GM12878 (cell line): ENCODE measurements at regions not wholly inside any gene's neighbourhood (a gene's known extent, or its start where the extent isn't known, plus 50 kb on each side); places are given as distances from the start of the nearest gene placed in this dataset.

Experiments
- ATAC-seq: fragments of 200-7000 bp; cut with Tn5 transposase; 3 replicates; pipeline ENCODE4 v1.9.1; 2020; ENCODE audit warnings: mild to moderate bottlenecking, moderate library complexity
- BruUV-seq: library from RNA; stranded (reverse); fragments of 400-500 nt; replicated peaks from 2 replicates; lab custom pipeline; 2021; lab: Mats Ljungman, UMichigan
- CTCF ChIA-PET: fragments of 300-600 bp; sonication (Branson Sonifier 250); formaldehyde crosslinking; extraction: SDS; loops from one replicate; lab custom pipeline; 2021; ENCODE audit warnings: inconsistent platforms; lab: Yijun Ruan, JAX
- POLR2A ChIA-PET: fragments of 350-600 bp; formaldehyde crosslinking; extraction: SDS; loops from one replicate; lab custom pipeline; 2021; ENCODE audit warnings: inconsistent platforms; lab: Charles Lee
- RAD21 ChIA-PET: fragments of 300-600 bp; sonication (Branson Sonifier 250); formaldehyde crosslinking; loops from one replicate; lab custom pipeline; 2023; ENCODE audit warnings: antibody characterized with exemption; ENCODE audit not compliant: unreplicated experiment; lab: Charles Lee
- SMC1A ChIA-PET: fragments of 300-600 bp; sonication (Branson Sonifier 250); formaldehyde crosslinking; loops from one replicate; lab custom pipeline; 2023; ENCODE audit not compliant: unreplicated experiment, uncharacterized antibody; lab: Charles Lee
- DNase-seq: peaks from one replicate; pipeline ENCODE4 v3.0.0-alpha.2; 2011; ENCODE audit warnings: low read depth, low spot score
- FAIRE-seq: peaks from 3 replicates; lab custom pipeline; 2011; peaks lifted over from hg19 to GRCh38; lab: Jason Lieb, UNC
- H2AFZ ChIP-seq: 2 replicates; pipeline ENCODE4 v1.6.0; 2011; ENCODE audit warnings: low read depth, low read length, control low read depth; ENCODE audit not compliant: control insufficient read depth
- H3K27ac ChIP-seq: 2 replicates; pipeline ENCODE4 v1.5.1; 2011; ENCODE audit warnings: control low read depth; ENCODE audit not compliant: control insufficient read depth, insufficient read depth
- H3K27me3 ChIP-seq, 2 experiments: replicated peaks in 1 of 2; 2 replicates each; pipeline versions ENCODE4 v1.6.0 to v1.6.1; 2011; ENCODE audit warnings: low read length in 1 of 2; ENCODE audit not compliant: control insufficient read depth in 2 of 2, insufficient read depth in 2 of 2
- H3K36me3 ChIP-seq, 2 experiments: 2 replicates each; pipeline ENCODE4 v1.5.1; 2011; ENCODE audit warnings: low read length in 1 of 2; ENCODE audit not compliant: control insufficient read depth in 2 of 2, insufficient read depth in 2 of 2
- H3K4me1 ChIP-seq: 2 replicates; pipeline ENCODE4 v1.6.1; 2011; ENCODE audit warnings: mild to moderate bottlenecking, low read length, moderate library complexity, mixed read lengths; ENCODE audit not compliant: control insufficient read depth, insufficient read depth
- H3K4me2 ChIP-seq: 2 replicates; pipeline ENCODE4 v1.6.0; 2011; ENCODE audit warnings: control low read depth; ENCODE audit not compliant: control insufficient read depth, insufficient read depth
- H3K4me3 ChIP-seq: fragments of 200-600 bp; sonication (generic); 2 replicates; pipeline ENCODE4 v1.5.1; 2016
- H3K79me2 ChIP-seq: 2 replicates; pipeline ENCODE4 v1.6.0; 2011; ENCODE audit warnings: low read length; ENCODE audit not compliant: control insufficient read depth, insufficient read depth
- H3K9ac ChIP-seq: 2 replicates; pipeline ENCODE4 v1.8.0; 2011; ENCODE audit warnings: low read length, control low read depth, mixed read lengths; ENCODE audit not compliant: control insufficient read depth, insufficient read depth
- H3K9me3 ChIP-seq: replicated peaks from 3 replicates; pipeline ENCODE4 v1.5.1; 2011; ENCODE audit warnings: mild to moderate bottlenecking, low read length; ENCODE audit not compliant: control insufficient read depth, insufficient read depth
- H4K20me1 ChIP-seq: 2 replicates; pipeline ENCODE4 v1.6.0; 2011; ENCODE audit not compliant: control insufficient read depth, insufficient read depth
- CBFB ChIP-seq: IDR thresholded peaks from 2 replicates; pipeline ENCODE4 v1.6.1; 2016; ENCODE audit warnings: antibody characterized with exemption, low read depth
- FOS ChIP-seq: IDR thresholded peaks from 3 replicates; pipeline ENCODE4 v1.6.1; 2011; ENCODE audit warnings: borderline replicate concordance; ENCODE audit not compliant: insufficient read length; ENCODE audit errors: extremely low read depth
- FOXM1 ChIP-seq: IDR thresholded peaks from 2 replicates; pipeline ENCODE4 v1.6.1; 2012; ENCODE audit warnings: low read depth, mild to moderate bottlenecking, inconsistent platforms, low read length, moderate library complexity
- HDGF ChIP-seq: fragments of 450-650 bp; IDR thresholded peaks from 2 replicates; pipeline ENCODE4 v1.6.1; 2016; ENCODE audit warnings: antibody characterized with exemption
- IRF3 ChIP-seq: fragments of 450-650 bp; IDR thresholded peaks from 2 replicates; pipeline ENCODE4 v1.6.1; 2014; ENCODE audit warnings: mild to moderate bottlenecking
- IRF4 ChIP-seq: IDR thresholded peaks from 2 replicates; pipeline ENCODE4 v1.6.1; 2011; ENCODE audit warnings: low read depth, low read length
- MEF2B ChIP-seq: fragments of 450-650 bp; IDR thresholded peaks from 2 replicates; pipeline ENCODE4 v1.6.1; 2018; ENCODE audit warnings: mild to moderate bottlenecking, moderate library complexity; ENCODE audit not compliant: partially characterized antibody, poor library complexity, severe bottlenecking
- MTA3 ChIP-seq: IDR thresholded peaks from 2 replicates; pipeline ENCODE4 v1.6.1; 2012; ENCODE audit warnings: low read length, inconsistent platforms, borderline replicate concordance
- MYC ChIP-seq: IDR thresholded peaks from 2 replicates; pipeline ENCODE4 v1.6.1; 2011; ENCODE audit warnings: mild to moderate bottlenecking, low read length, moderate library complexity, inconsistent platforms; ENCODE audit not compliant: insufficient read depth, insufficient replicate concordance, insufficient read length, severe bottlenecking
- NR2C1 ChIP-seq: fragments of 450-650 bp; IDR thresholded peaks from 2 replicates; pipeline ENCODE4 v1.6.1; 2017; ENCODE audit warnings: antibody characterized with exemption, mild to moderate bottlenecking, moderate library complexity
- RB1 ChIP-seq: fragments of 450-650 bp; formaldehyde crosslinking; IDR thresholded peaks from 2 replicates; pipeline ENCODE4 v1.6.1; 2017; ENCODE audit warnings: mild to moderate bottlenecking, borderline replicate concordance
- WRNIP1 ChIP-seq: IDR thresholded peaks from 2 replicates; pipeline ENCODE4 v1.6.1; 2011; ENCODE audit warnings: low read depth, low read length, improper control_type of control experiment, borderline replicate concordance
- ZNF24 ChIP-seq: fragments of 450-650 bp; IDR thresholded peaks from 2 replicates; pipeline ENCODE4 v1.6.1; 2017; ENCODE audit warnings: antibody characterized with exemption, mild to moderate bottlenecking
- ZNF274 ChIP-seq: IDR thresholded peaks from one replicate; pipeline ENCODE4 v1.8.0; 2011; ENCODE audit not compliant: insufficient read length, insufficient read depth
- WGBS: methylation state at CpG from one replicate; pipeline ENCODE4 v1.1.6; 2016; ENCODE audit warnings: low lambda C conversion rate; ENCODE audit not compliant: insufficient replicate concordance, insufficient coverage; ENCODE audit errors: missing lambda C conversion rate; 5-methylcytosine and 5-hydroxymethylcytosine counted together
- in situ Hi-C: fragments of 300-500 bp; cut with MboI; formaldehyde crosslinking; loops from 9 replicates; pipeline ENCODE4 v1.14.3; 2018; ENCODE audit warnings: mixed read lengths
- intact Hi-C: fragments of 100-400 bp; cut with micrococcal nuclease; formaldehyde crosslinking; loops from one replicate; pipeline ENCODE4 v1.14.2; 2022; ENCODE audit not compliant: unreplicated experiment
- TF ChIP-seq, protein P1 (sequence below): fragments of 450-650 bp; formaldehyde crosslinking; IDR thresholded peaks from 2 replicates; pipeline ENCODE4 v1.4.0; 2022; ENCODE audit warnings: mild to moderate bottlenecking, moderate library complexity
- TF ChIP-seq, protein P2 (sequence below): fragments of 450-650 bp; formaldehyde crosslinking; IDR thresholded peaks from 2 replicates; pipeline ENCODE4 v1.4.0; 2020; ENCODE audit warnings: mild to moderate bottlenecking, moderate library complexity

GRCh38 chr2:144975881-144976280 is 456.0 kb upstream of the ZEB2 start (continued):
- TF ChIP-seq MYC (no peak), RB1 (no peak), WRNIP1 (no peak), NR2C1 (no peak), MTA3 (no peak), MEF2B (no peak), CBFB (no peak), HDGF (no peak), ZNF24 (no peak), FOS (no peak)
- TF ChIP-seq, protein P1, sequence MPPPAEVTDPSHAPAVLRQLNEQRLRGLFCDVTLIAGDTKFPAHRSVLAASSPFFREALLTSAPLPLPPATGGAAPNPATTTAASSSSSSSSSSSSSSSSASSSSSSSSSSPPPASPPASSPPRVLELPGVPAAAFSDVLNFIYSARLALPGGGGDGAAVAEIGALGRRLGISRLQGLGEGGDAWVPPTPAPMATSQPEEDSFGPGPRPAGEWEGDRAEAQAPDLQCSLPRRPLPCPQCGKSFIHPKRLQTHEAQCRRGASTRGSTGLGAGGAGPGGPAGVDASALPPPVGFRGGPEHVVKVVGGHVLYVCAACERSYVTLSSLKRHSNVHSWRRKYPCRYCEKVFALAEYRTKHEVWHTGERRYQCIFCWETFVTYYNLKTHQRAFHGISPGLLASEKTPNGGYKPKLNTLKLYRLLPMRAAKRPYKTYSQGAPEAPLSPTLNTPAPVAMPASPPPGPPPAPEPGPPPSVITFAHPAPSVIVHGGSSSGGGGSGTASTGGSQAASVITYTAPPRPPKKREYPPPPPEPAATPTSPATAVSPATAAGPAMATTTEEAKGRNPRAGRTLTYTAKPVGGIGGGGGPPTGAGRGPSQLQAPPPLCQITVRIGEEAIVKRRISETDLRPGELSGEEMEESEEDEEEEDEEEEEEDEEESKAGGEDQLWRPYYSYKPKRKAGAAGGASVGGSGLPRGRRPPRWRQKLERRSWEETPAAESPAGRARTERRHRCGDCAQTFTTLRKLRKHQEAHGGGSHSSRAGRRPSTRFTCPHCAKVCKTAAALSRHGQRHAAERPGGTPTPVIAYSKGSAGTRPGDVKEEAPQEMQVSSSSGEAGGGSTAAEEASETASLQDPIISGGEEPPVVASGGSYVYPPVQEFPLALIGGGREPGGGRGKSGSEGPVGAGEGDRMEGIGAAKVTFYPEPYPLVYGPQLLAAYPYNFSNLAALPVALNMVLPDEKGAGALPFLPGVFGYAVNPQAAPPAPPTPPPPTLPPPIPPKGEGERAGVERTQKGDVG (CRISPR knock-in tag) = no peak

GRCh38 chr2:144972676-144973075 is 452.8 kb upstream of the ZEB2 start:
- Histone ChIP-seq H3K9ac (no peak overlapping the region), H3K36me3 (no peaks in the 10 kb centered on the region), H2AFZ (no peak overlapping the region), H3K27ac (no peak overlapping the region), H3K9me3 (no peaks in the 10 kb centered on the region), H3K79me2 (no peaks in the 10 kb centered on the region), H3K27me3 (peaks cover 0 to 5% of the 10 kb centered on the region in 2 experiments; a peak in 1 of 4 replicates), H4K20me1 (no peaks in the 10 kb centered on the region), H3K4me1 (no peaks in the 10 kb centered on the region), H3K4me3 (no peak overlapping the region), H3K4me2 (no peak overlapping the region)
- in situ Hi-C loops = no loop called here
- ChIA-PET SMC1A (no interaction called here), CTCF (no interaction called here), RAD21 (no interaction called here), POLR2A (no interaction called here)
- no peak for ATAC-seq
- WGBS = 0% methylated on average over 3 of the region's 3 CpGs
- no peak for DNase-seq
- no peak for FAIRE-seq
- no TSS peak for BruUV-seq
- intact Hi-C loops = no loop called here
- TF ChIP-seq ZNF274 (no peak), HDGF (no peak), IRF3 (no peak), IRF4 (no peak), FOXM1 (no peak)
- TF ChIP-seq, protein P2, sequence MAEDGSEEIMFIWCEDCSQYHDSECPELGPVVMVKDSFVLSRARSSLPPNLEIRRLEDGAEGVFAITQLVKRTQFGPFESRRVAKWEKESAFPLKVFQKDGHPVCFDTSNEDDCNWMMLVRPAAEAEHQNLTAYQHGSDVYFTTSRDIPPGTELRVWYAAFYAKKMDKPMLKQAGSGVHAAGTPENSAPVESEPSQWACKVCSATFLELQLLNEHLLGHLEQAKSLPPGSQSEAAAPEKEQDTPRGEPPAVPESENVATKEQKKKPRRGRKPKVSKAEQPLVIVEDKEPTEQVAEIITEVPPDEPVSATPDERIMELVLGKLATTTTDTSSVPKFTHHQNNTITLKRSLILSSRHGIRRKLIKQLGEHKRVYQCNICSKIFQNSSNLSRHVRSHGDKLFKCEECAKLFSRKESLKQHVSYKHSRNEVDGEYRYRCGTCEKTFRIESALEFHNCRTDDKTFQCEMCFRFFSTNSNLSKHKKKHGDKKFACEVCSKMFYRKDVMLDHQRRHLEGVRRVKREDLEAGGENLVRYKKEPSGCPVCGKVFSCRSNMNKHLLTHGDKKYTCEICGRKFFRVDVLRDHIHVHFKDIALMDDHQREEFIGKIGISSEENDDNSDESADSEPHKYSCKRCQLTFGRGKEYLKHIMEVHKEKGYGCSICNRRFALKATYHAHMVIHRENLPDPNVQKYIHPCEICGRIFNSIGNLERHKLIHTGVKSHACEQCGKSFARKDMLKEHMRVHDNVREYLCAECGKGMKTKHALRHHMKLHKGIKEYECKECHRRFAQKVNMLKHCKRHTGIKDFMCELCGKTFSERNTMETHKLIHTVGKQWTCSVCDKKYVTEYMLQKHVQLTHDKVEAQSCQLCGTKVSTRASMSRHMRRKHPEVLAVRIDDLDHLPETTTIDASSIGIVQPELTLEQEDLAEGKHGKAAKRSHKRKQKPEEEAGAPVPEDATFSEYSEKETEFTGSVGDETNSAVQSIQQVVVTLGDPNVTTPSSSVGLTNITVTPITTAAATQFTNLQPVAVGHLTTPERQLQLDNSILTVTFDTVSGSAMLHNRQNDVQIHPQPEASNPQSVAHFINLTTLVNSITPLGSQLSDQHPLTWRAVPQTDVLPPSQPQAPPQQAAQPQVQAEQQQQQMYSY (CRISPR knock-in tag) = no peak
